Activated B cell treated with CpG ODN at 0.5 μM for 24 hours (primary cell): ENCODE measurements at regions not wholly inside any gene's neighbourhood (a gene's known extent, or its start where the extent isn't known, plus 50 kb on each side); places are given as distances from the start of the nearest gene placed in this dataset.

Experiments used
- ATAC-seq: fragments of 200-7000 bp; cut with Tn5 transposase; one replicate; pipeline ENCODE4 v1.10.0; 2021; ENCODE audit warnings: low read depth, mild to moderate bottlenecking, moderate library complexity
- CTCF ChIA-PET: fragments of 350-600 bp; sonication (Branson Sonifier 250); formaldehyde crosslinking; loops from one replicate; lab custom pipeline; 2021; ENCODE audit warnings: antibody characterized with exemption; lab: Charles Lee
- POLR2A ChIA-PET: fragments of 350-600 bp; sonication (Branson Sonifier 250); formaldehyde crosslinking; loops from one replicate; lab custom pipeline; 2021; ENCODE audit warnings: antibody characterized with exemption; lab: Charles Lee
- DNase-seq: peaks from one replicate; pipeline ENCODE4 v3.0.0; 2022
- H3K27ac Mint-ChIP-seq: one replicate; pipeline ENCODE4 v1.8.0; 2020; ENCODE audit warnings: mixed read lengths
- H3K27me3 Mint-ChIP-seq: one replicate; pipeline ENCODE4 v1.8.0; 2021; ENCODE audit warnings: mixed read lengths
- H3K36me3 Mint-ChIP-seq: one replicate; pipeline ENCODE4 v1.8.0; 2021; ENCODE audit warnings: low read depth, mixed read lengths
- H3K4me1 Mint-ChIP-seq: one replicate; pipeline ENCODE4 v1.8.0; 2021; ENCODE audit warnings: mixed read lengths
- H3K4me3 Mint-ChIP-seq: one replicate; pipeline ENCODE4 v1.8.0; 2020; ENCODE audit warnings: mild to moderate bottlenecking, mixed read lengths
- H3K9me3 Mint-ChIP-seq: one replicate; pipeline ENCODE4 v1.8.0; 2020; ENCODE audit warnings: mixed read lengths
- intact Hi-C: fragments of 100-400 bp; cut with micrococcal nuclease; formaldehyde crosslinking; loops from one replicate; pipeline ENCODE4 v1.15.1; 2024
- TF ChIP-seq, protein P1 (sequence below): fragments of 200-600 bp; IDR thresholded peaks from one replicate; pipeline ENCODE4 v1.8.0; 2022; ENCODE audit warnings: antibody characterized with exemption, mild to moderate bottlenecking

- no peak overlapping the region for H3K27ac Mint-ChIP-seq
- DNase-seq (no peak), ATAC-seq (no peak)
- TF ChIP-seq, protein P1, sequence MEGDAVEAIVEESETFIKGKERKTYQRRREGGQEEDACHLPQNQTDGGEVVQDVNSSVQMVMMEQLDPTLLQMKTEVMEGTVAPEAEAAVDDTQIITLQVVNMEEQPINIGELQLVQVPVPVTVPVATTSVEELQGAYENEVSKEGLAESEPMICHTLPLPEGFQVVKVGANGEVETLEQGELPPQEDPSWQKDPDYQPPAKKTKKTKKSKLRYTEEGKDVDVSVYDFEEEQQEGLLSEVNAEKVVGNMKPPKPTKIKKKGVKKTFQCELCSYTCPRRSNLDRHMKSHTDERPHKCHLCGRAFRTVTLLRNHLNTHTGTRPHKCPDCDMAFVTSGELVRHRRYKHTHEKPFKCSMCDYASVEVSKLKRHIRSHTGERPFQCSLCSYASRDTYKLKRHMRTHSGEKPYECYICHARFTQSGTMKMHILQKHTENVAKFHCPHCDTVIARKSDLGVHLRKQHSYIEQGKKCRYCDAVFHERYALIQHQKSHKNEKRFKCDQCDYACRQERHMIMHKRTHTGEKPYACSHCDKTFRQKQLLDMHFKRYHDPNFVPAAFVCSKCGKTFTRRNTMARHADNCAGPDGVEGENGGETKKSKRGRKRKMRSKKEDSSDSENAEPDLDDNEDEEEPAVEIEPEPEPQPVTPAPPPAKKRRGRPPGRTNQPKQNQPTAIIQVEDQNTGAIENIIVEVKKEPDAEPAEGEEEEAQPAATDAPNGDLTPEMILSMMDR, result no peak
- no peaks in the 10 kb centered on the region for H3K27me3 Mint-ChIP-seq
- no peaks in the 10 kb centered on the region for H3K4me1 Mint-ChIP-seq
- H3K4me3 Mint-ChIP-seq, result no peak overlapping the region
- H3K36me3 Mint-ChIP-seq, result no peaks in the 10 kb centered on the region
- intact Hi-C loops, result no loop called here
- peaks cover 8% of the 10 kb centered on the region for H3K9me3 Mint-ChIP-seq
- ChIA-PET POLR2A (no interaction called here), CTCF (no interaction called here)
Measured at GRCh38 chr11:101362643-101363042, 221.2 kb downstream of the TRPC6 start.

DNA sequence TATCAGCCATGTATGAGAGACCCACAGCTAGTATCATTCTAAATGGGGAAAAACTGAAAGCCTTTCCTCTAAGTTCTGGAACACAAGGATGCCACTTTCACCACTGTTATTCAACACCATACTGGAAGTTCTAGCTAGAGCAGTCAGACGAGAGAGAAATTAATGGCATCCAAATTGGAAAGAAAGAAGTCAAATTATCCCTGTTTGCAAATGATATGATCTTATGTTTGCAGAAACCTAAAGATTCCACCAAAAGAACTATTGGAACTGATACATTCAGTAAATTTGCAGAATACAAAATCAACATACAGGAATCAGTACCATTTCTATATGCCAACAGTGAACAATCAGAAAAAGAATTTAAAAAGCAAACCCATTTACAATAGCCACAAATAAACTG lies 226.0 kb downstream of the TRPC6 start:
- Mint-ChIP-seq H3K27me3 (no peaks in the 10 kb centered on the region), H3K4me1 (no peaks in the 10 kb centered on the region), H3K4me3 (no peak overlapping the region), H3K36me3 (no peaks in the 10 kb centered on the region), H3K27ac (no peak overlapping the region), H3K9me3 (peaks cover 4% of the 10 kb centered on the region)
- POLR2A ChIA-PET, result no interaction called here
- CTCF ChIA-PET, result no interaction called here
- TF ChIP-seq, protein P1, result no peak
- intact Hi-C loops, result no loop called here
- no peak for ATAC-seq
- DNase-seq, result no peak

- intact Hi-C loops, result no loop called here
- Mint-ChIP-seq H3K27ac (no peak overlapping the region), H3K9me3 (peaks cover 4% of the 10 kb centered on the region), H3K36me3 (no peaks in the 10 kb centered on the region), H3K4me3 (no peak overlapping the region), H3K27me3 (no peaks in the 10 kb centered on the region), H3K4me1 (no peaks in the 10 kb centered on the region)
- POLR2A ChIA-PET, result no interaction called here
- DNase-seq (no peak), ATAC-seq (no peak)
- TF ChIP-seq, protein P1, result no peak
- CTCF ChIA-PET, result no interaction called here
Measured at GRCh38 chr11:101354801-101355200, 225.2 kb upstream of the PGR start.

DNA sequence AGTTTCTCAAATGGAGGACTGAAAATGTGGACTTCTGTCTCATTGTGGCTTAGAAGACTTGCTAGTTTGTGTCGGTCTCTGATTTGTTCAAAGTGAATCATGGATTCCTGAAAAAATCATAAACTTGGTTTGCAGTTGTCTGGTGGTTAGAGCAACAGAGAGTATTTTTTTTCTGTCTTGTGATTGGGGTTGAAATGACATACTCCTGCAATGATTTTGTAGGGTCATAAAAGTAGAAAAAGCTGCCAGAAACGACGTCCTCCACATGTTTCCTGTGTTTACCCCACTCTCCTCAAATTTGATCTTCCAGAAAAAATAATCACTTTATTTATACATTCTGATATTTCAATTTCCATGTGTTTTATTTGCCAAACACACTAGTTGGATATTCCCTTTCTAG lies 219.2 kb upstream of the PGR start:
- H3K27ac Mint-ChIP-seq, result no peak overlapping the region
- H3K4me3 Mint-ChIP-seq, result no peak overlapping the region
- ChIA-PET POLR2A (no interaction called here), CTCF (no interaction called here)
- no peak for ATAC-seq
- TF ChIP-seq, protein P1, result no peak
- no peaks in the 10 kb centered on the region for H3K27me3 Mint-ChIP-seq
- DNase-seq, result no peak
- intact Hi-C loops, result no loop called here
- no peaks in the 10 kb centered on the region for H3K4me1 Mint-ChIP-seq
- no peaks in the 10 kb centered on the region for H3K36me3 Mint-ChIP-seq
- H3K9me3 Mint-ChIP-seq, result no peaks in the 10 kb centered on the region

DNA sequence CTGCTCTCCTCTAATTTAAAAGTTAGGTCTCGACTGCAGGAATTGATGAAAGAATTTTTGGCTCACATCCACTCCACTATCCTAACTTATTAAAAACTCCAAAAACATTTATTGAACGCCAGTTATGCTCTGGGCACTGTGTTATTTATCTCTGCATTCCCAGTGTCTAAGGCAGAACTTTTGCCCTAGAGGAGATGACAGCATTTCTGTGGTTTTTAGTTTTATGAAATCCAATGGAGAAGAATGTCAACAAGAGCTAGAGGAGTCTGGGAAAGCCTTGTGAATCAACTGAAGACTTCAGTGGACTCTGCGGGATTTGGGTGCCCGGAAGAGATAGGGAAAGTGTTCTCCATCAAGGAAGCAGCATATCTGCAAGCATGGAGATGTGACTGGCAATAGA lies 217.0 kb upstream of the PGR start:
- CTCF ChIA-PET, result no interaction called here
- no peaks in the 10 kb centered on the region for H3K36me3 Mint-ChIP-seq
- intact Hi-C loops, result no loop called here
- no peaks in the 10 kb centered on the region for H3K27me3 Mint-ChIP-seq
- POLR2A ChIA-PET, result no interaction called here
- no peaks in the 10 kb centered on the region for H3K4me1 Mint-ChIP-seq
- DNase-seq (no peak), ATAC-seq (no peak)
- no peaks in the 10 kb centered on the region for H3K9me3 Mint-ChIP-seq
- H3K27ac Mint-ChIP-seq, result no peak overlapping the region
- TF ChIP-seq, protein P1, result no peak
- H3K4me3 Mint-ChIP-seq, result no peak overlapping the region
